GM11168 (cell line): ENCODE measurements at regions not wholly inside any gene's neighbourhood (a gene's known extent, or its start where the extent isn't known, plus 50 kb on each side); places are given as distances from the start of the nearest gene placed in this dataset.

Experiments
- in situ Hi-C: fragments of 300-500 bp; cut with MboI; formaldehyde crosslinking; loops from one replicate; pipeline ENCODE4 v1.12.0; 2022; ENCODE audit warnings: low sequenced_read_pairs; ENCODE audit not compliant: unreplicated experiment

GRCh38 chr1:104884939-104885338 lies 1135.2 kb downstream of the AMY1C start:
- in situ Hi-C loops, result no loop called here

DNA sequence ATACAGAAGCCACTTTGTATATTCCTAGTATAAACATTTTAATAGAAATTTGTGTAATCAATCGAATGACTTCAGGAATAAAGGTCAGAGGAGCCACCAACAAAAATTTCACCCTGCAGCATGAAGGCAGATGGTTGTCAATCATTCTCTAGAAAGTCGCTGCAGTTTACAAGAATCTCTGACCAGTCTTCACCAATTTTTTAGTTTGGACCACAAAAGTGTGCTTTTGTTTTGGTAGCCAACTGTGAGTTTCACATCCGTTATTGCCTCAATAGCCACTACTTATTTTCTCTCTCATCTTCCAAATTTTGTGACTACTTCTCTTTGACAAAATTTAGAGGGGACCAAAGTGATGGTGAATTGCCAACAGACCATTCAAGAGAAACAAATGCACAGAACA lies 1155.6 kb downstream of the AMY1C start:
- in situ Hi-C loops, result no loop called here

DNA sequence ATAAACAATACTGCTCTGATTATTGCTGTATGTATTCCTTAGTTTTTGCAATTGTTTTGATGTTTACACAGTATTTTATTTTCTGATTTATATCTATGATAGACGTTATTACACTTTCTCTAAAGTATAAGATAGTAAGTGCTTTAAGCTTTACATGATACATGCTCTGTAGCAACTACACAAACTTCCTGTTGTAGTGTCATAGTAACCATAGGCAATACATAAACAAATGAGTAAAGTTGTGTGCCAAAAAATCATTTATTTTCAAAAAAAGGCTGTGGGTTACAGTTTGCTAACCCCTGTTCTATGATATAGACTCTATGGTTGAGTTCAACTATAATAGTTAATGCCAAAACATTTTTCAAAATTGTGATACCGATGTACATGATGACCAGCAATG lies 1156.4 kb downstream of the AMY1C start:
- in situ Hi-C loops, result no loop called here

- in situ Hi-C loops, result no loop called here
Measured at GRCh38 chr1:104919188-104919587, 1169.5 kb downstream of the AMY1C start.

- in situ Hi-C loops, result no loop called here
Measured at GRCh38 chr1:104921525-104921924, 1171.8 kb downstream of the AMY1C start.

DNA sequence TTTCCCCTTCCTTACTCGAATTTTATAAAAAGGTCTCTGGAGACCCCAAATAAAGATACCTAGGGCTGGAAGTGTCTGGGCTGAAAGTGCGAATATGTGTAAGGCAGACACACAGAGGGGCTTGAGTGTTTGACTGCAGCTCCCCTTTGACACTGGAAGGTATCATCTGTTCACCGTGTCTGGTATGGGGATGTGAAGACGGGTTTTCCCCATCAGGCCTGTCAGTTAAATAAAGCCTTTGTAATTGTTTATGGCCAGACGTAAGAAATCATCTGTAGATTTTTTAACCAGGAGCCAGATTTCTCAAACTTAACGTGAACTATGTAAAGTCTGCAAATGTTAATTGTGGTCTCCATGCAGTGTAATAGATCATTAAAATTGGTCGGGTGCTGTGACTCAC lies 1173.4 kb downstream of the AMY1C start:
- in situ Hi-C loops, result no loop called here

GRCh38 chr1:104929280-104929679 lies 1179.6 kb downstream of the AMY1C start:
- in situ Hi-C loops, result no loop called here

DNA sequence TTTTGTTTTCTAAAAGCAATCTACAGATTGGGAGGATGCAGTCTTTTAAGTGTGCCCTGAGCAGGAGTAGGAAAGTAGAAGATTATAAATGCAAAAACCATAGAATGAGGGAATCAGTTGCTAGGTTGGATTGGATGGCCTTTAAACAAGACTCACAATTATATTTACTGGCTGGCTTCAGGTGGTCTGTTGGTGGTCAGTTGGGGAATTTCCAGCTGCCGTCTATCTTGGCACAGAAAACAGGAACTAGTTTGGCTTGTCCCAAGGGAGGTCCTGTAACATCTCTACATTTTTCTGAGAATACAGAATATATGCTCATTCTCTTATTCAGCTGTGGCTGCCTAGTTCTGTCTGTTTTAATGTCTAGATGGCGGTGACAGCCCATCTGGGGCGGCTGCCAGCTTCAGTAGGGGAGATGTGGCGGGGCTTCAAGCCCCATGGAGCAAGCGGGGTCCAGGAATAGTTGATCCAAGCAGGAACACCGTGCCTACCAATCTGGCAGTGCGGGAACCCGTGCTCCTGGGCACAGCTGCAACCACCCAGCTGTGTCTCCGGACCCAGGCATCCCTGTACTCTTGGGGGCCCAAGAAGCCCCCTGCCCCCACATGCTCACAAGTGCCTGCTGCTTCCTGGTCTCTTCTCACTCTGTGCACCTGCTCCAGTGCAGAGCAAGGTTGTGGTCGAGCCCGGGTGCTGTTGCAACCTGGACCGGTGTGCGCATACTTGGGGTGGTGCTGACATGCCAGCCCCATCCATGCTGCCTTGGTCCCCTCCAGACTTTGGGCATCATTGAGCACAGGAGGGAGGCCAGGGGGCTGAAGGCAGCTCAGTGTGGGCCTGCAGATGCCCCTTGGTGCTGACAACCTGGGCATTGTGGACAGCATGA lies 1182.6 kb downstream of the AMY1C start:
- in situ Hi-C loops, result no loop called here

DNA sequence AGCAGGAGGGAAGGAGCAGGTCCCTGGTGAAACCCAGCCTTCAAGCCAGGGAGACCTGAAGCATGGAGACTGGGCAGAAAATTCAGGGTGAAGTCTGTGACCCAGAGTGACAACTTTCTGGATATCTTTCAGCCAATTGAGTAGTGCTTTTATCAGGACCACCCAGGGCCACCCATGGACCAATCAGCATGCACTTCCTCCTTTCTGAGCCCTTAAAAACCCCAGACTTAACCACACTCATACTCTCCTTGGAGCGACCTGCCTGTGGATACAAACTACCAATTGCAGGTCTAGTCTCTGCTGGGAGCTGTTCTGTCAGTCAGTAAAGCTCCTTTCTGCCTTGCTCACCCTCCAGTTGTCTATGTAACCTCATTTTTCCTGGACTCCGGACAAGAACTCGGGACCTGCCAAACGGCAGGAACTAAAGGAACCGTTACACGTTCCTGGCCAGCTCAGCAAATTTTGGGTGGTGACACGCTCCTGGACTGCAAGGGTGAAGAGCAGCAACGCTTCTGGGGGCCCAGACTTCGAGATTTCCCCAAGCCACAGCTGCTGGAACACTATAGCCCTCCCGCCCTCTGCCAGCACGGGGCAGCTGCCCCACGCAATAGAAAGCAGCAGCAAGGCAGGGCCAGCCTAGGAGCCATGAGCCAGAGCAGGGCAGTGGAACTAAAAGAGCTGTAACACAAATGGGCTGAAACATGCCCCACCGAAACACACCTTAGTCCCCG lies 1183.4 kb downstream of the AMY1C start:
- in situ Hi-C loops, result no loop called here

- in situ Hi-C loops, result no loop called here
Measured at GRCh38 chr1:104933846-104934245, 1184.1 kb downstream of the AMY1C start.

- in situ Hi-C loops, result no loop called here
Measured at GRCh38 chr1:104945406-104945805, 1195.7 kb downstream of the AMY1C start.

GRCh38 chr1:104946558-104947210 lies 1197.0 kb downstream of the AMY1C start:
- in situ Hi-C loops, result no loop called here

GRCh38 chr1:104953555-104953954 lies 1203.9 kb downstream of the AMY1C start:
- in situ Hi-C loops, result no loop called here

DNA sequence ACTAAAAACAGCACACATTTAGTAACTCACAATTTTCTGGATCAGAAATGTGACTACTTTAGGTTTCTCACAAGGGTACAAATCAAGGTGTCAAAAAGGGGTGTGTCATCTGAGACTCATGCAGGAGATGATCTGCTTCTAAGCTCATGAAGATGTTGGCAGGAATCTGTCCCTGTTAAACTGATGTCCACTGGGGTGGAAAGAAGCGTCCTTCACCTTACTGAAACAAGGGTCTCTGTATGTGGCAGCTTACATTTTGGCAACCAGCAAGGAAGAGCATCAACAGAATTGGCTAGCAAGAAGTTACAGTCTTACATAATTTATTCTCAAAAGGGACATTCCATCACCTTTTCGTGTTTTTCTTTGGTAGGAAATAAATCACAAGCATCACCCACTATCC lies 1223.8 kb downstream of the AMY1C start:
- in situ Hi-C loops, result no loop called here

GRCh38 chr1:104979651-104980050 lies 1230.0 kb downstream of the AMY1C start:
- in situ Hi-C loops, result no loop called here

DNA sequence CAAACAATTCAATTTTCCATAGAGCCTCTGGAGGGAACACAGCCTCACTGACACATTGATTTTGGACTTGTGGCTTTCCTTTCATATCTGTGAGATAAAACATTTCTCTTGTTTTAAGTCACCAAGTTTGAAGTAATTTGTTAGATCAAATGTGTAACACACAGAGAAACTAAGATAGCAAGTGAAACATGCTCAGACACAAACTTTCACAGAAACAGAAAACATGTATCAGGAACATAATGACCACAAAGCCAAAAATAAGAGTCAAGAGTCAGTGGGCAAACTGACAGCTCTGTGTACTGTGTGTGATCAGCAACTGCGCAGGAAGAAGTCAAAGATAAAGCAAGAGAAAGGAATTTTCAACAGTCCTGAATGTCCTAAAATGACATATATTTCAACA lies 1237.5 kb downstream of the AMY1C start:
- in situ Hi-C loops, result no loop called here

DNA sequence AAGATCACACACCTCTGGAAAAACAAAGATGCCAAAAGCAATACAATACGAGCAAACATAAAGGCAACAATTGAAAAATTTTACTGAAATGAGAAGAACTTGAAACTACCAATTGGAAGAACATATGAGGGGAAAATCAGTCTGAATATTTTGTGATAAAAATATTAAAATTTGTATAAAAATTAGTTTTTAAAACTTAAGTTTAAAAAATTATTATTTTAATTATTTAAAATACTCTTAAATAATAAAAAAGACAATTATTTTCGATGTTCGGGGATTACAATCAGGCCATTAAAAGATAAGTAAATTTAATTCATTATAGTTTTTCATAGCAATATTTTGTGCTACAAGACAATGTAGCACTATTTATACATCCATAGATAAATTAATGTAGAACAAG lies 1239.3 kb downstream of the AMY1C start:
- in situ Hi-C loops, result no loop called here

DNA sequence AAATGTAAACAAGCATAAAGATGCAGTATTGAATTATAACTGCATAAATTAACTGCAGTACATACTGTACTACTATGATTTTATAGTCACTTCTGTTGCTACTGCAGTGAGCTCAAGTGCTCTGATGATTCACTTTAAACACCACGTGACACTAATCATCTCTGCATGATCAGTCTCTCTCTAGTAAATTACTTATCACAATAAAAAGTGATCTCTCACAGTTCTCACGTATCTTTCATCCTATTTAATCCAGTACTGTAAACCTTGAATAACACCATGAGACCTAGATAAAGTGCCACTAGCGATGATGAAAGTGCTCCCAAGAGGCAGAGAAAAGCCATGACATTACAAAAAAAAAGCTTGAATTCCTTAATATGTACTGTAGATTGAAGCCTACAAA lies 1242.0 kb downstream of the AMY1C start:
- in situ Hi-C loops, result no loop called here

GRCh38 chr1:105000793-105001192 lies 1251.1 kb downstream of the AMY1C start:
- in situ Hi-C loops, result no loop called here

- in situ Hi-C loops, result no loop called here
Measured at GRCh38 chr1:105004515-105004914, 1254.8 kb downstream of the AMY1C start.

DNA sequence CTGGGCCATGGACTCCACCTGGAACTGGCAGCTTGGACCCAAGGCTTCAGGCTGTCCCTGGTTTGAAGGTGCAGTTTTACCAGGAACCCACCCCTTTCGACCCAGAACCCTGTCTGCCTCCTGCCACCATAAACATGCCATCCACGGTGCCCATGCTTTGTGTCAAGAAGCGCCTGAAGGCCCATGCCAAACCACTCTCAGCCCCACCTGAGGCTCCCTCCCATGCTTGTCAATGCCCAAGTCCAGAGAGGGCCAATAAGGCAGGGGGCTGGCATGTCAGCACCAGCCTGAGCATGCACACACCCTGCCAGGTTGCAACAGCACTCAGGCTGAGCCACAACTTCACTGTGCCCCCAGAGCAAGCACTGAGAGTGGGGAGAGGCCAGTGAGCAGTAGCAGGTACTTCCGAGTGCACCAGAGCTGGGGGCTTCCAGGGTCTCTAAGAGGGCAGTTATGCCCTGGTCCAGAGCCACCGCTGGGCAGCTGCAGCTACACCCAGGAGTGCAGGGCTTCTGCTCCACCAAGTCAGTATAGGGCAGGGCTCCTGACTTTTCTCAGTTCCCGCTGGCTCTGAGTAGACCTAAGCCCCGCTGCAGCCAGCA lies 1256.0 kb downstream of the AMY1C start:
- in situ Hi-C loops, result no loop called here
